ENCODE measurements at regions not wholly inside any gene's neighbourhood (a gene's known extent, or its start where the extent isn't known, plus 50 kb on each side); places are given as distances from the start of the nearest gene placed in this dataset.

- no peak overlapping the region for H3K4me3 ChIP-seq (ENCODE audit: low read length)
- DNase-seq (ENCODE audit: low read depth, low spot score), result no peak
These were observed 219.8 kb downstream of the CDCA7 start for GRCh38 chr2:173574324-173575112.

DNA sequence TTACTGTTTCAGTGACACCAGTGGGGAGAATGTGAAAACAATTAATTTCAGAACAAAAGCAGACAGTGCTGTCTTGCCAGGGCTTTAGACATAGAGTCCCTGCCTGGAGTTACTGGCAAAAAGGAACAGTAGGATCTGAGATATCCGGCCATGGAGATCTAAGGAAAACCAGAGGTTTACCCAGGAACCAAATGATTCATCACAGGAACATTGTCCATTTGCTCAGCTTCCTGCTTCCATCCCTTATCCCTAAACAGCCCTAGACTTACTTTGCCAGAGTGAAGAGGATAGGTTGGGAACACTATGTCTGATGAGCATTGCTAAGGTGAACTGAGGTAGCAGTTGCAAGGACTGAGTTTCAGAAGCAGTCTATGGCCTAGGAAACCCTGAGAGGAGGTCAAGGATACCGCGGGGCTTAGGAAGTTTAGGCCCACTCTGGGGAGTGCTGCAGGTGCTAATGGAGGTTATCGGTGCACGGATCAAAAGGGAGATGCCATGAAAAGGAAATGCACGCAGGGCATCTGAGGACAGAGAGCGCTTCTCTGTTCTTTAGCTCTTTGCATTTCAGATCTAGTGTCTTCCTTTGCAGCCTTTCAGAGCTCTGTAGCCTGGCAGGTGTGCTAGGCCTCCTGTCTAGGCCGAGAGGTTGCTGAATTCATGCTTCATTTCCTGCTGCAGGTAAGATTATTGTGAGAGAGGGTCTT lies 223.9 kb downstream of the CDCA7 start:
- no peak overlapping the region for H3K4me3 ChIP-seq (ENCODE audit: low read length)
- DNase-seq (ENCODE audit: low read depth, low spot score), result no peak

GRCh38 chr2:173580351-173580750 lies 225.7 kb downstream of the CDCA7 start:
- H3K4me3 ChIP-seq (ENCODE audit: low read length), result no peak overlapping the region
- DNase-seq (ENCODE audit: low read depth, low spot score), result no peak

GRCh38 chr2:173580956-173581355 lies 226.3 kb downstream of the CDCA7 start:
- DNase-seq (ENCODE audit: low read depth, low spot score), result no peak
- no peak overlapping the region for H3K4me3 ChIP-seq (ENCODE audit: low read length)

DNA sequence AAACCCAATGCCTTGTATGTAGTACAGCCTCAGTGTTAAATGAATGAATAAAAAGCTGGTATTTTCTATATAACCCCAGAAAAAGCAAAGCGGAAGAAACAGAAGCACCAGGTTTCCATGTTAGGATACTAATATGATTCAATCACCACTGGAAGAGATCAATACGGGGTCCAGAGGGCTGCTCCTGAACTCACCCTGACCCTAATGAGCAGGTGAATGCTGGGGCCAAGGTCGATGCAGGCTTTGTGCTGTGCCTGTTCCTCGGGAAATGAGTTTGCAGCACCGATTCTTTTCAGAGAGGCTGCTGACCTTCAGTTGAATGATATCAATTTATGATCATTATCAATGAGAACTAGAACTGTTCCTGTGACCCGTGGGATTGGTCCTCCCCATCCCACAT lies 228.5 kb downstream of the CDCA7 start:
- no peak for DNase-seq (ENCODE audit: low read depth, low spot score)

GRCh38 chr2:173584000-173584399 lies 229.3 kb downstream of the CDCA7 start:
- no peak overlapping the region for H3K4me3 ChIP-seq (ENCODE audit: low read length)
- no peak for DNase-seq (ENCODE audit: low read depth, low spot score)

More for the DNA sequence above, 228.5 kb downstream of the CDCA7 start:
- H3K4me3 ChIP-seq (ENCODE audit: low read length), result no peak overlapping the region

- H3K4me3 ChIP-seq (ENCODE audit: low read length), result no peak overlapping the region
- no peak for DNase-seq (ENCODE audit: low read depth, low spot score)
These were observed 230.2 kb downstream of the CDCA7 start for GRCh38 chr2:173584676-173585458.

DNA sequence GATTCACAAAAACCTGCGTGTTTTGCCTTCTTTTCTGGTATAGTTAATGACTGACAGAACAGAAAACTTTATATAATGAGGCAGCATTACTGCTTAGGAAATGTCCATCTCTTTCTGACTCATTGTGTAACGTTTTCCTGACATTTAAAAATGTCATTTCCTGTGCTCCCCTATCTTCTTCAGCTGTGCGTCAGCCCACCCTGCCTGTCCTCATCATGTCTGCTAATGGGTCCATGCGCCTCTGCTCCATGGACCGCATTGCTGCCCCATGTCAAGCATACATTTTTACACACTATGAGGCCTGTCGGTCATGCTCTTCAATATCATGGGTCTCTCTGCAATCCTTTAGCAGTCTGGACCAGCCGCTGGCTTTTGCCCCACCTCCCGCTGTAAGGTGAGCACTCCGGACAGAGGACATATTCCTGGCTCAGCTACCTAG lies 234.3 kb downstream of the CDCA7 start:
- DNase-seq (ENCODE audit: low read depth, low spot score), result no peak

GRCh38 chr2:173589604-173590275 lies 235.1 kb downstream of the CDCA7 start:
- no peak for DNase-seq (ENCODE audit: low read depth, low spot score)
- H3K4me3 ChIP-seq (ENCODE audit: low read length), result no peak overlapping the region

More for the DNA sequence above, 234.3 kb downstream of the CDCA7 start:
- H3K4me3 ChIP-seq (ENCODE audit: low read length), result no peak overlapping the region

GRCh38 chr2:173590276-173590861 lies 235.7 kb downstream of the CDCA7 start:
- no peak overlapping the region for H3K4me3 ChIP-seq (ENCODE audit: low read length)
- no peak for DNase-seq (ENCODE audit: low read depth, low spot score)

GRCh38 chr2:173593109-173593508 lies 238.4 kb downstream of the CDCA7 start:
- DNase-seq (ENCODE audit: low read depth, low spot score), result no peak
- no peak overlapping the region for H3K4me3 ChIP-seq (ENCODE audit: low read length)

DNA sequence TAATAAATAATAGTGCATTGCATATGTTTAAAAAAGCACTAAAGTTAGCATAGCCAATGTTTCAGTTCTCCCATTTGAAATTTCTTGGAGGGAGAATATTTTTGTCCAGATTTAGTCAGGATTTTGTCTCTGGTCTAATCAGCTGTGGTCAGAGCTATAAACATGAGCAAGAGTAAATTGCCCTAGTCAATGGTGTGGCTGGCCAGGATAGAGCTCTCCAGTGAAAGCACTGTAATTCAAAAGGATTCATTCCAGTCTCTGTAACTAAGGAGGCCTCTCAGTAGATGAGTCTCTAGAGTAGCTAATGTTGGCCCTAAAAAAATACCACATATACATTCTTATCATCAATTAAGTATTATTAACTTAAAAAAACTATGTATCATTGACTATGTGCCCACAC lies 241.6 kb downstream of the CDCA7 start:
- H3K4me3 ChIP-seq (ENCODE audit: low read length), result no peak overlapping the region
- no peak for DNase-seq (ENCODE audit: low read depth, low spot score)

- DNase-seq (ENCODE audit: low read depth, low spot score), result no peak
These were observed 243.9 kb downstream of the CDCA7 start for GRCh38 chr2:173598525-173598924.

DNA sequence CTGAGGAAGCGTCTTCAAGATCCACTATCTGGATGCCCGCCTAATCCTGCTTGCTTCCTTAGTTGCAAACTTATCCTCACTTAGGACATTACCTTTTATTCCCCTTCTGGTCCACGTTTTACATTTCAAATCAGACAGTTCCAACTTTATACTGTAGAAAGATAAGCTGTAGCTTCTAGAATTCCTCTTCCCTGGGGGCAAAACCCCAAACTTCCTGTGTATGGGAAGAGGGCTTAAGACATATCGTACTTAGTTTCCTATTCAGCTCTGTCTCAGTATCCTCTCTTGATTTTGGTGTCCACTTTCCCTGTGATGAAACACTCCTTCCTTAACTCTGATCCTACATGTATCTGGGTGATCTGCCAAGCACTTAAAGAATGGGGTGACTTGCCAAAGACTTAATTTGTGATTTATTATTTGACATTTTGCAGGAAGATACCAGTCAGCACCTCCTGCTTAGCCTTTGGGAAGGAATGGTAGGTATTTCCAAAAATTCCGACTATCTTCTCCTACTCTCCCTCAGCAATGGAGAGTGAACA lies 245.2 kb downstream of the CDCA7 start:
- no peak overlapping the region for H3K4me3 ChIP-seq (ENCODE audit: low read length)
- DNase-seq (ENCODE audit: low read depth, low spot score), result no peak

More at GRCh38 chr2:173598525-173598924, 243.9 kb downstream of the CDCA7 start:
- H3K4me3 ChIP-seq (ENCODE audit: low read length), result no peak overlapping the region

DNA sequence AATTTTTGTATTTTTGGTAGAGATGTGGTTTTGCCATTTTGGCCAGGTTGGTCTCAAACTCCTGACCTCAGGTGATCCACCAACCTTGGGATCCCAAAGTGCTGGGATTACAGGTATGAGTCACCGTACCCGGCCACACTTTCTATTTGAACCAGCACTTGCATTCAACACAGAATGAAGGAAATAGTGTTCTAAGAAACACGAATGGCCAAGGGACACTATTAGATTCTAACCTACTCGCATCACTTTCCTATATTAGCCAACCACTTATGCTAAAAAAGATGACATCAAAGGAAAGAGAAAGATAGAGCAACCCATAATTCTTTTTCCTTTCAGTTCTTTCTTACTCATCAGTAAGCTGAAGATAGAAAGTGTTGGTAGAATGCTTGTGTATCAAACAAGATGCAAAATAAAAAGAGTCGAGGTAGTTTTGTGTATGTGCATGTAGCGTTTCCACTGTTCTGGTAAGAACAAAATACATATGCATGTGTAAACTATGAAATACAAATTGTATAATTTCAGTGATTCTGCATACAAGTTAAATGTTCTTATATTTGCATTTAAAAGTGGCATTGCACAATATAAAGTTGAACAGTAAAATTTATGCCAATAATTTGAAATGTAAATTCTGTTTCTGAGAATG lies 247.6 kb downstream of the CDCA7 start:
- no peak overlapping the region for H3K4me3 ChIP-seq (ENCODE audit: low read length)
- no peak for DNase-seq (ENCODE audit: low read depth, low spot score)

DNA sequence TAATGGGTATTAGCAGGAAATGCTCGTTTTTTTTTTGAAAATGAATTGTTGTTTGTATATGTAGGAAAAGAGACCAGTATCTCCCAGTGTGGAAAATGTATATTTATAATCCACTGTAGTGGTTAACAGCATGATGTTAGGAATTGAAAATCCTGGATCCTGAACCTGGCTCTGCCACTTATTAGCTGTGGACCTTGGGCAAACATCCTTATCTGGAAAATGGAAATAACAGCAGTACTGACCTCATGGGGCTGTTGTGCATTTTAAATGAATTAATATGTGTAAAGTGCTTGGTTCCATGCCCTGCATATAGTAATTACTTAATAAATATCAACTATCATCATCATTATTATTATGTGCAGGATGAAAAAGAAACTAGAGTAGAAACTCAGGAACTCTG lies 251.3 kb downstream of the CDCA7 start:
- H3K4me3 ChIP-seq (ENCODE audit: low read length), result no peak overlapping the region
- DNase-seq (ENCODE audit: low read depth, low spot score), result no peak

DNA sequence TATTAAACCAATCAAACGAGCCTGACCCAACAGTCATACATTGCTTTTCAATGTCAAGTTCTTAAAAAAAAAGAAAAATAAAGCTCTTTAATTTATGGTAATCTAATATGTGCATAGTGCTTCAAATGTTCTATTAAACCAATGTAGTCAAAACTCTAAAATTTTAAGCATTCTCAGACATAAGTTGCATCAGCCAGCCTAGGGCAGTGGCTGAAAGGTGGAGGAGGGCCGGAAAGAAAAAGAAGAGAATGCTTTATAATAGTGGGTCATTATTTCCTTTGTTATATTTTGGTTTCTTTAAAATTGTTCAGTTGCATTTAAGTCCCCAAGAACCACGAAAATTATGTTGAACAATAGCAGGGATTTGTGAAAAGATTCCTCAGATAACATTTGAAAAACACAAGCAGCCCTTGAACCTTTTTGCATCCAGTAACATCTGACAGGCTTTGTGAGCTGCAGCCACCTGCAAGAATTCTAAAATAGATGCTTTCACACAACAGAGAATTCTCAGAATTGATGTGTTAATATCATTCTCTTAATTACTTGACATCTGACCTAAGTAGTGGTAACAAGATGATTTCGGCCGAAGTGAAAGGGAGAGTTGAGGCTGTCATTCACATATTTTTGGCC lies 252.1 kb downstream of the CDCA7 start:
- no peak overlapping the region for H3K4me3 ChIP-seq (ENCODE audit: low read length)
- DNase-seq (ENCODE audit: low read depth, low spot score), result no peak

Data from Jurkat, Clone E6-1 (cell line).